ENCODE measurements at regions not wholly inside any gene's neighbourhood (a gene's known extent, or its start where the extent isn't known, plus 50 kb on each side); places are given as distances from the start of the nearest gene placed in this dataset.

GRCh38 chr13:37919329-37919880 is 49.8 kb upstream of the TRPC4 start:
- Histone ChIP-seq H2AK5ac (ENCODE audit: insufficient read length, low read length) (no peak overlapping the region), H3T11ph (ENCODE audit: low read length) (no peak overlapping the region), H2BK20ac (ENCODE audit: low read depth, low read length, poor library complexity, severe bottlenecking) (no peak overlapping the region), H3K4ac (ENCODE audit: low read depth, low read length) (no peak overlapping the region), H3K56ac (ENCODE audit: insufficient read length, low read depth, low read length) (no peak overlapping the region), H3K9me3 (ENCODE audit: control insufficient read depth, low read depth, low read length) (no peaks in the 10 kb centered on the region), H3K14ac (ENCODE audit: insufficient read depth, low read length) (no peak overlapping the region), H4K20me1 (ENCODE audit: control insufficient read depth, insufficient read depth, insufficient read length) (no peaks in the 10 kb centered on the region), H3K27ac (ENCODE audit: insufficient read length, low read depth, low read length) (no peak overlapping the region), H4K91ac (ENCODE audit: insufficient read length, low read depth, low read length) (no peak overlapping the region), H3K27me3 (ENCODE audit: insufficient read depth, low read length) (no peaks in the 10 kb centered on the region), H4K8ac (replicated peaks; ENCODE audit: insufficient read length, low read depth, low read length) (no peak overlapping the region), H2BK12ac (ENCODE audit: insufficient read length, low read depth, low read length) (no peak overlapping the region), H3K79me2 (ENCODE audit: insufficient read depth, low read length) (no peaks in the 10 kb centered on the region), H3K79me1 (ENCODE audit: insufficient read depth, low read depth, low read length, poor library complexity, severe bottlenecking) (no peaks in the 10 kb centered on the region), H3K18ac (ENCODE audit: insufficient read length, low read depth, low read length) (no peak overlapping the region), H2BK120ac (ENCODE audit: low read depth, low read length, poor library complexity, severe bottlenecking) (no peak overlapping the region), H3K9ac (ENCODE audit: extremely low read depth, insufficient read length, low read length) (no peak overlapping the region), H3K4me1 (ENCODE audit: insufficient read depth, low read length) (peaks cover 9% of the 10 kb centered on the region), H2BK5ac (ENCODE audit: insufficient read length, low read length) (no peak overlapping the region), H4K5ac (ENCODE audit: insufficient read length, low read depth, low read length) (no peak overlapping the region), H2AFZ (ENCODE audit: low read length) (no peak overlapping the region), H3K23ac (ENCODE audit: insufficient read length, low read depth, low read length) (no peak overlapping the region), H3K23me2 (ENCODE audit: insufficient read length, low read depth, low read length, poor library complexity, severe bottlenecking) (no peaks in the 10 kb centered on the region), H2BK15ac (ENCODE audit: low read depth, low read length) (no peak overlapping the region), H3K4me2 (ENCODE audit: insufficient read depth, insufficient read length, low read length) (no peak overlapping the region)
- Mint-ChIP-seq H3K9me3 (no peaks in the 10 kb centered on the region), H3K27me3 (ENCODE audit: low read depth) (no peaks in the 10 kb centered on the region), H3K36me3 (ENCODE audit: insufficient read depth in 1 of 3, low read depth in 3 of 3) (peaks cover 0 to 12% (median 2%) of the 10 kb centered on the region in 3 experiments; a peak in 4 of 7 replicates), H3K4me1 (peaks cover 51 to 54% of the 10 kb centered on the region in 2 experiments), H3K27ac (peak overlapping the region; percentile 87 to 97 (median 90); a peak in 6 of 7 replicates), H3K4me3 (no peak overlapping the region)
- no peak for DNase-seq
- no CpG with 5 or more reads among the region's 4 CpGs for WGBS (ENCODE audit: extremely low coverage, insufficient read length, low lambda C conversion rate)
- TF ChIP-seq, protein P1, sequence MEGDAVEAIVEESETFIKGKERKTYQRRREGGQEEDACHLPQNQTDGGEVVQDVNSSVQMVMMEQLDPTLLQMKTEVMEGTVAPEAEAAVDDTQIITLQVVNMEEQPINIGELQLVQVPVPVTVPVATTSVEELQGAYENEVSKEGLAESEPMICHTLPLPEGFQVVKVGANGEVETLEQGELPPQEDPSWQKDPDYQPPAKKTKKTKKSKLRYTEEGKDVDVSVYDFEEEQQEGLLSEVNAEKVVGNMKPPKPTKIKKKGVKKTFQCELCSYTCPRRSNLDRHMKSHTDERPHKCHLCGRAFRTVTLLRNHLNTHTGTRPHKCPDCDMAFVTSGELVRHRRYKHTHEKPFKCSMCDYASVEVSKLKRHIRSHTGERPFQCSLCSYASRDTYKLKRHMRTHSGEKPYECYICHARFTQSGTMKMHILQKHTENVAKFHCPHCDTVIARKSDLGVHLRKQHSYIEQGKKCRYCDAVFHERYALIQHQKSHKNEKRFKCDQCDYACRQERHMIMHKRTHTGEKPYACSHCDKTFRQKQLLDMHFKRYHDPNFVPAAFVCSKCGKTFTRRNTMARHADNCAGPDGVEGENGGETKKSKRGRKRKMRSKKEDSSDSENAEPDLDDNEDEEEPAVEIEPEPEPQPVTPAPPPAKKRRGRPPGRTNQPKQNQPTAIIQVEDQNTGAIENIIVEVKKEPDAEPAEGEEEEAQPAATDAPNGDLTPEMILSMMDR (conservative IDR thresholded peaks at IDR 0.05): no peak

All from H9 (cell line).